ENCODE measurements at regions not wholly inside any gene's neighbourhood (a gene's known extent, or its start where the extent isn't known, plus 50 kb on each side); places are given as distances from the start of the nearest gene placed in this dataset.

DNA sequence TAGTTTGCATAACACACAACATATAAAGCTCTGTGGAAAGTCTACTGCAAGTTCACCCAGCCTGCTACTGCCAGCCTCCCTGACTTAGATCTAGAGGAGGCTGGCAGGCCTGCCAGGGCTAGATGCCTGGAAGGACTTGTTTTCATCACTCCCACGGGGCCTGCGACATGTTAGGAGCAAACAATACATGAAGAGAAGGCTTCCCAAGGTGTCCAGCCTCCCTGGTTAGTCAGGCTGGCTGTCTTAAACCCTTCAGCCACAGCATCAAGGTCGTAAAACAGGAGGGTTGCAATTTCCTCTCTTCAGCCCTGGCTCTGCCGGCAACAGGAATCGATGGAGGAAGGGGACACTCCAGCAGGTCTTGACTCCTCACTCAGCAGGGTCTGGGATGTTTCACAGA, 104.5 kb downstream of the NGF start:
- H3K4me3 ChIP-seq (ENCODE audit: low read depth, low read length), result no peak overlapping the region
- TF ChIP-seq, protein P1, sequence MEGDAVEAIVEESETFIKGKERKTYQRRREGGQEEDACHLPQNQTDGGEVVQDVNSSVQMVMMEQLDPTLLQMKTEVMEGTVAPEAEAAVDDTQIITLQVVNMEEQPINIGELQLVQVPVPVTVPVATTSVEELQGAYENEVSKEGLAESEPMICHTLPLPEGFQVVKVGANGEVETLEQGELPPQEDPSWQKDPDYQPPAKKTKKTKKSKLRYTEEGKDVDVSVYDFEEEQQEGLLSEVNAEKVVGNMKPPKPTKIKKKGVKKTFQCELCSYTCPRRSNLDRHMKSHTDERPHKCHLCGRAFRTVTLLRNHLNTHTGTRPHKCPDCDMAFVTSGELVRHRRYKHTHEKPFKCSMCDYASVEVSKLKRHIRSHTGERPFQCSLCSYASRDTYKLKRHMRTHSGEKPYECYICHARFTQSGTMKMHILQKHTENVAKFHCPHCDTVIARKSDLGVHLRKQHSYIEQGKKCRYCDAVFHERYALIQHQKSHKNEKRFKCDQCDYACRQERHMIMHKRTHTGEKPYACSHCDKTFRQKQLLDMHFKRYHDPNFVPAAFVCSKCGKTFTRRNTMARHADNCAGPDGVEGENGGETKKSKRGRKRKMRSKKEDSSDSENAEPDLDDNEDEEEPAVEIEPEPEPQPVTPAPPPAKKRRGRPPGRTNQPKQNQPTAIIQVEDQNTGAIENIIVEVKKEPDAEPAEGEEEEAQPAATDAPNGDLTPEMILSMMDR (IDR thresholded peaks at IDR 0.05; ENCODE audit: low read depth, low read length), result no peak

DNA sequence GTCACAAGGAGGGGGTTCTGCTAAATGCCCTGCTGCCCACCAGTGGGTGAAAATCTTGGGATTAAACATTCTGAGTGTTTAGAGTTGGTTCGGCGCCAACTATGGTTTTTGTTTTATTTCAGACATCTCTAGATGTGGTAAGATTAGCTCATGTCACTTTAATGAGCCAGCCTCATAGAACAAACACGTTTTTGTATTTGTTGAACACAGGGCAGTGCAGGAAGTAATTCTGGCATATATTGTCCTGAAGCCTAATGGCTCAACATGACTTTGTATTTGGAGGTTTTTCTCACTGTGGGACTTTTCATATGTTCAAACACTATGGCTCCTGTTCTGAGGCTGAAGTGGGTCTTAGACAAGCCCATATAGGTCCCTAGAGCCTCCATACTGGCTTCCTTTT, 107.8 kb downstream of the NGF start:
- no peak overlapping the region for H3K4me3 ChIP-seq (ENCODE audit: low read depth, low read length)
- TF ChIP-seq, protein P1 (IDR thresholded peaks at IDR 0.05; ENCODE audit: low read depth, low read length), result no peak

DNA sequence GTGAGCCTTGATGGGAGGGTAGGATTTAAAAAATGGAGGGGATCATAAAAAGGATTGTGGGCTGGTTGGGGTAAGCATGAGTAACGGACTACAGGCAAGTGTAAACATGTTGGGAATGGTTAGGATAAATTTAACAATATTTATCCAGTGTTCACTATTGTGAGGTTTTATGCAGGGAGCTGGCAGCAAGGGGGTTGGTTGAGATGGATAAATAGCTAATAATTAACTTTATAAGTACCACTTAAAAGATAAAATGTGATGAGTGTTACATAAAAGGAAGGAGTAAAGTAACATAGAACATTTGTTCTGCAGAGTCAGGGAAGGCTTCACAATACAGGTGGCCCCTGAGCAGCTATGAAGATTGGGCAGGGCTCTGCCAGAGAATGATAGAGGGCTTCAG, 109.0 kb downstream of the NGF start:
- TF ChIP-seq, protein P1 (IDR thresholded peaks at IDR 0.05; ENCODE audit: low read depth, low read length), result no peak
- H3K4me3 ChIP-seq (ENCODE audit: low read depth, low read length), result no peak overlapping the region

DNA sequence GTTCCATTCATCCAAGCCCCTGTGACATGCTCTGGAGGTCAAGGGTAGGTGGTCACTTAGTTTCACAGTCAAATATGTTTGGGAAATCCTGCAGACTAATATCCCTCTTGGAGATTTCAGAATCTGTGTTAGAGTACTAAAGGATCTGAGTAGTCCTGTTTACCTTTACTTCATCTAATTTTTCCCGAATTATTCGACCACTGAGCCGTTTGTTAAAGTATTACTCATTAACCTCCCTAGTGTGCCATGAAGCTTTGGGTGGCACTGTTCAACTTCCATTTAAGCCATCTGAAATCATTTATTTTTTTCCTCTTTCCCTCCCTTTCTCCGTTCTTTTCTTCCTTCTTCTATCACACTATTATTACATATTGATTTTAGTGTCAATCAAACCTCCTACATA, 109.9 kb downstream of the NGF start:
- TF ChIP-seq, protein P1 (IDR thresholded peaks at IDR 0.05; ENCODE audit: low read depth, low read length), result no peak
- H3K4me3 ChIP-seq (ENCODE audit: low read depth, low read length), result peak overlapping the region; percentile 34; the same call in 1 of the 2 replicates

DNA sequence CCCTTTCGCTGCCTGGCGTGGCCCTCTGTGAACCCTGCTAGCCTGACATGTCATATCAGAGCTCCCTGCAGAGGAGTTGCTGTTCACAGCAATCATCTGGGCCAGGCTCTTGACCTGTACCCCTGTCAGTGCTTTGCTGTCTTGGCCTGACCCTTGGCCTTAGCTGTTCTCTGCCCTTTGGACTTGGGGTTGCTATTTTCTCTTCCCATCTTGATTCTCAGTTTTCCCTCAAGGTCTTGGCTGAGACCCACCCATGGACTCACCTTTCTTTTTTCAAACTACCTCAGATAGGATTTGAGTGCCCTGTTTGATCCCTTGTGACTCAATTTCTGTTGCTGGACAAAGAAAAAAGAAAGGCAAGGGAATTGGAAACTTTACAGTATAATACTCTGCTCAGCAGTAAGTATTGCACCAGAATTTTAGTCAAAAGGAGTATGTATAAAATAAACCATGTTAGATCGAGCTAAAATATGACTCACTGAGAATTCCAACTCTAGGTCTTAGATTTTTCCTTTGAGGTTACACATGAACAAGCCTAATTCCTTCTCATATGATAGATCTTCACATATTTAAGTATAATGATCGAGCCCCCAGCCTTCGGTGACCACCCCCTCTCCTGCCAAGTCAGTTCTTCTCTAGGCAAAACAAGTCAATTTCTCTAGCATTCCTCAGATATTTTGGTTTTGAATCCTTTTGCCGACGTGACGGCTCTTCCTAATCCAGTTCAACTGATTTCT, 110.5 kb downstream of the NGF start:
- TF ChIP-seq, protein P1 (IDR thresholded peaks at IDR 0.05; ENCODE audit: low read depth, low read length), result no peak
- H3K4me3 ChIP-seq (ENCODE audit: low read depth, low read length), result peak overlapping the region; percentile 34; the same call in 1 of the 2 replicates

DNA sequence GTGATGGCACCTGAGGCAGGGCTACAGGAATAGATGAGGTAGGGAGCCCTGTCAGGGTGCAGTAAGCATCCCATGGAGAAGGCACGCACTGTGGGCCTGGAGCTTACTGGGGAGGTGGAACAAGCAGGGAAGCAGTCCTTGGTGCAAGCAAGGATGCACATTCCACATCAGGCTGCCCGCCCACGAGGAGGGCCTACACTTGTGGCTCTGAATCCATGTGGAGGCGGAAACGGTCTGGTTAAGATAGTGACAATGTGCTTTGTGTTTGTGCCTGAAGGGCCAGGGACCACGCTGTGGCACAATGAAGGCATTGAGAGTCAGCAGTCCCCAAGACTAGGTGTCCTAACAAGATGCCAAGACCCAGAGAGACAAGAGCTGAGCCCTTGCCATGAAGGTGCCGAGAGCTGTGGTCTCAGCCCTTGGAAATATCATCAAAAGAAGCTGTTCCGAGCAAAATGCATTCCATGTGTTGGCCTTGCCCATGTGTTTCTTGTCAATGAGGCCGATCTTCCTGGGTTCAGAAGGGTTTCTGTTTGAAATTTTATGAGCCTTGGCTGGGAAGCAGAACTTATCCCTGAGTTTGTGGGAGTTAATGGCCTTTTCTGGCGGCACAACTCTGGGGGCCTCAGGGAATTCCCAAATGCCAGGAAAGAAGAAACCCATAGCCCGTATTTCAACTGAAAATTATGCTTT, 111.9 kb downstream of the NGF start:
- no peak overlapping the region for H3K4me3 ChIP-seq (ENCODE audit: low read depth, low read length)
- TF ChIP-seq, protein P1 (IDR thresholded peaks at IDR 0.05; ENCODE audit: low read depth, low read length), result no peak

DNA sequence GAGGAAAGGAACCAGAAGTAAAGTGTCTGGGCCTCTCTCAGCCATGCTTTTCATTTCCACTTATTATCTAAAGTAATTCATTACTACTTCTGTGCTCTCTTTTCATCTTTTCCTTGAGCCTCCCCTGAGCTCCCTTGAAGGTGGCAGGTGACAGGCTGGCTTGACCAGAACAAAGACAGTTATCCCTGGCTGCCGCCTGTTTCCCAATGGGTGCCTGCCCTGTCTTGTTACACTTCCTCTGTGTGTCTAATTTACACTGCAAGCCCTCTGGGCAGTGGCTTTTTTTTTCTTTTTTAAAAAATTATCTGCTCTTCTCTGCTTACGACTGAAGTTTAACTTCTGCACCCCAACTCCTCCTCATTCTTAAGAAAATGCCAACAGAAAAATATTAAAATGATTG, 113.4 kb downstream of the NGF start:
- no peak overlapping the region for H3K4me3 ChIP-seq (ENCODE audit: low read depth, low read length)
- TF ChIP-seq, protein P1 (IDR thresholded peaks at IDR 0.05; ENCODE audit: low read depth, low read length), result no peak
